Adipocyte (in vitro differentiated cells): ENCODE measurements at regions not wholly inside any gene's neighbourhood (a gene's known extent, or its start where the extent isn't known, plus 50 kb on each side); places are given as distances from the start of the nearest gene placed in this dataset.

Experiments
- DNase-seq: peaks from one replicate; pipeline ENCODE4 v3.0.0-alpha.2; 2015; ENCODE audit warnings: low read depth
- H3K27me3 ChIP-seq: replicated peaks from 2 replicates; pipeline ENCODE4 v1.7.0; 2013; ENCODE audit warnings: mild to moderate bottlenecking, low read length, moderate library complexity; ENCODE audit not compliant: control insufficient read depth, insufficient read depth
- H3K36me3 ChIP-seq: 2 replicates; pipeline ENCODE4 v1.7.0; 2013; ENCODE audit warnings: low read length, mild to moderate bottlenecking, moderate library complexity; ENCODE audit not compliant: control insufficient read depth, insufficient read depth, severe bottlenecking
- H3K4me1 ChIP-seq: 2 replicates; pipeline ENCODE4 v1.7.0; 2013; ENCODE audit warnings: mild to moderate bottlenecking, low read length, moderate library complexity; ENCODE audit not compliant: control insufficient read depth, insufficient read depth
- H3K4me3 ChIP-seq: 2 replicates; pipeline ENCODE4 v1.7.0; 2013; ENCODE audit warnings: mild to moderate bottlenecking, low read length, moderate library complexity
- H3K9ac ChIP-seq: 2 replicates; pipeline ENCODE4 v1.7.0; 2013; ENCODE audit warnings: mild to moderate bottlenecking, low read length, moderate library complexity
- H3K9me3 ChIP-seq: 2 replicates; pipeline ENCODE4 v1.7.0; 2013; ENCODE audit warnings: mild to moderate bottlenecking, low read length, moderate library complexity; ENCODE audit not compliant: control insufficient read depth

DNA sequence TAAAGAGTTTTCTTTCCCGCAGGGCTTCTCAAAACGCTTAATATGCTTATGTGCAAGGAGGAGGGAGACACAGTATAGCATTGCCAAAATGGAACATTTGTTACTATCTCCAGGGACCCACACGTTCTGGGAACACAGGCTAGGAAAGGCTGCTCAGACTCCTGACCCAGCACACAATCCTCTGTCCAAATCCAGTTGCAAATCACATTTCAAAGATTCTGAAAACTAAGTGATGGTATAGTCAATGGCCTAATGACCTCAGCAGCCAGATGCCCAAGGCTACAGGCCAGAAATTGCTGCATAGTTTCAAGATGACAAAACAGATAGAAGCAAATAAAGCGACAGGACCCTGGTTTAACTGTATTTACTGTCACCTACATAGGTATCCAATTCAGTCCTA lies 97.0 kb upstream of the GRIP1 start:
- no peak for DNase-seq
- peaks cover 4% of the 10 kb centered on the region for H3K27me3 ChIP-seq
- H3K9me3 ChIP-seq: no peaks in the 10 kb centered on the region
- no peak overlapping the region for H3K4me3 ChIP-seq
- H3K9ac ChIP-seq: no peak overlapping the region
- no peaks in the 10 kb centered on the region for H3K4me1 ChIP-seq
- no peaks in the 10 kb centered on the region for H3K36me3 ChIP-seq

DNA sequence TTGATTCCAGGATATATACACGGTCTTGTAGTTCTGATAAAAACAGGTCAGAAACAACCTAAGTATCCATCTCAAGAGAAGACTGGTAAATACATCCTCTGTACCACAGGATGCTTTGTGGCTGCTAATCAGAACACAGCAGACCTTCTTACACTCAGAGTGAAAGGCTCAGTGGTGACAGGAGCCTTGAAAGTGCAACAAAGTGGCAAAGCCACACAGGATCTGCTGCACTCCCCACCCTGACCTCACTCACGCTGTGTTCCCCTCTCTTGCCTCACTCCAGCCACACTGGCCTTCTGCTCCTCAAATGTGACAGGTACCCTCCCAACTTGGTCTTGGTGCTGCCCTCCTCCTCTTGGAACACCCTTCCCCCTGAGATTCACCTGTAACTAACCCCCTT lies 98.1 kb upstream of the GRIP1 start:
- DNase-seq: no peak
- Histone ChIP-seq H3K27me3 (peaks cover 4% of the 10 kb centered on the region), H3K4me3 (no peak overlapping the region), H3K4me1 (no peaks in the 10 kb centered on the region), H3K9ac (no peak overlapping the region), H3K9me3 (no peaks in the 10 kb centered on the region), H3K36me3 (no peaks in the 10 kb centered on the region)

DNA sequence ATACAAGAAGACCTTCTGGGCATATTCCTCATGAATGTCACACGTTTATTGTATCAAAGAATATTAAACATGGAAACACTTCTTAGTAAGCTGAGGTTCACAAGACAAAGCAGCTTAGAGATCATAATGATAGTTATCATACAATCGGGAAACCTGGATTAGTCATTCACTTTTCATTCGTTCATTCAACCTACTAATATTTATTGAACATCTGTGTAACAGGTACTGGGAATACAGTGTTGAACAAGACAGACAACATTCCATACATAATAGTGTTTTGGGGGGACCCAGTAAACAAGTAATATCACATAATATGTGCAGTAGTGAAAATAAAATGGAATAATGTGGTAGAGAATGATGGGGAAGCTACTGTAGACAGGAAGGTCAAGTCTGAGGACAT lies 100.6 kb upstream of the GRIP1 start:
- Histone ChIP-seq H3K36me3 (no peaks in the 10 kb centered on the region), H3K27me3 (peaks cover 4% of the 10 kb centered on the region), H3K9ac (no peak overlapping the region), H3K9me3 (no peaks in the 10 kb centered on the region), H3K4me1 (no peaks in the 10 kb centered on the region), H3K4me3 (no peak overlapping the region)
- no peak for DNase-seq

DNA sequence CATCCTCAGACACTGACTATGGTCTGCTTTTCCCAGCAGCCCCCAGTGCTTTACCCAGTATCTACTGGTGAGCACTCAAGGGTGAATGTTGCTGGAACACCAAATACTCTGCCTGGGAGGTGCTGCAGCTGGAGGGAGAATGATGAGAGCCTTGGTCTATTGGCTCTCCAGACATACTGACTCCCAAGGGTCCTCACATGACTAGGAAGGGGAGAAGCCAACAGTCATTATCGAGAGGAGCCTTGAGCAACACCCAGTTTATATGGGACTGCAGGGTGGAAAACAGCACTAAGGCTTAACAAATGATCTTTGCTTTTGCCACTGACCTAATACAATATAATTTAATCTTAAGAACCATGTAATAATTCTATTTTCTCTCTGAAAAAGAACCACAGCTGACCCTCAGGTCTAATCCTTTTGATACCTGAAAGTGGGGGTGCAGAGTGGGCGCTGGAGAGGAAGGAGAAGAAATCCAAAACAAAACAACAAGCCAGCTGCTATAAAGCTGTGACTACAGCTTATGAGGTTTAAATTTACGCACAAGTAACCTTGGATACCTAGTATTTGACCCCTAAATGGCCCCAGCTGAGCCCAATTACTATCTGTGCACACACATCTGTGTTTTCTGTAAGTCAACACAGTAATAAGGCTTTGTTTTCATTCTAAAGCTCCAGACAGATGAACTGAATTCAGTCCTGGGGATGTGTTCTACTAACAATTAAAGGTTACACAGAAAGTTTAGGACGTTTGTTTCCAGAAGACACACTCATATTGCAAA lies 107.8 kb upstream of the GRIP1 start:
- H3K4me1 ChIP-seq: no peaks in the 10 kb centered on the region
- H3K4me3 ChIP-seq: no peak overlapping the region
- no peaks in the 10 kb centered on the region for H3K9me3 ChIP-seq
- no peak for DNase-seq
- H3K36me3 ChIP-seq: no peaks in the 10 kb centered on the region
- H3K9ac ChIP-seq: no peak overlapping the region
- no peaks in the 10 kb centered on the region for H3K27me3 ChIP-seq

DNA sequence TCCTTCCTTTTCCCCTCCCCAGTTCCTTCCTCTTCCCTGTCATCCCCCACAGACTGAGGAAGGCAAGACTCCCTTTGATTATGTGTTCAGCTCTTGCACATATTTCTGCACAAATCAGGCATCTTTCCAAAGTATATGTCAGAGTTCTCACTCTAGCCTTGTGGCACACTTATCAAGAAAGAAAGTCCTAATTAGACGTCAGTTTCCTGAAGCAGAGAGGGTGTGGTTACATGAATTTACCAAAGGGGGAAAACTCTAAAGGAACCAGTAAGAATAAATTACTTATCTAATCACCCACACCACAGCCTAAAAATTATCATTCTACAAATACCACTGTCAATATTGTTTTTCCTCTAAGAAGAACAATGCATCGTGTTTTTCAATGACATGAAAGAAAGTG lies 120.7 kb upstream of the GRIP1 start:
- Histone ChIP-seq H3K9me3 (no peaks in the 10 kb centered on the region), H3K36me3 (no peaks in the 10 kb centered on the region), H3K27me3 (peaks cover 18% of the 10 kb centered on the region), H3K9ac (no peak overlapping the region), H3K4me1 (no peaks in the 10 kb centered on the region), H3K4me3 (no peak overlapping the region)
- no peak for DNase-seq

DNA sequence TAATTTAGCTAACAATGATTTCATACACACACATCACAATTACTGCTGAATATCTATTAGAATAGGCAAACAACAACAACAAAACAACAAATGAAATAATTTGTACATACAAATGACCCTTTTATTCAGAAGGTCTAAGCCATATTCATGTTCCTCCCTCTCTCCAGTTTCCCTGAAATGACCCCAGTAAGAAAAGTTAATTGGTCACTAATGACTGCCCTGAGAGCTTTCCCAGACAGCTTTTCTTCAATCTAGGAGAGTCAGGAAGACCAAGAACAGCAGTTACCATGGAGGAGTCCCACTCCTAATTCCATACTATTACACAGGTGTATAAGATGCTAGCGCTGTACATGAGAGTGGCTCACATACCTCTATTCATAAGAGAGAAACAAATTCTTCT lies 121.2 kb upstream of the GRIP1 start:
- H3K4me3 ChIP-seq: no peak overlapping the region
- H3K27me3 ChIP-seq: peaks cover 23% of the 10 kb centered on the region
- no peaks in the 10 kb centered on the region for H3K4me1 ChIP-seq

DNA sequence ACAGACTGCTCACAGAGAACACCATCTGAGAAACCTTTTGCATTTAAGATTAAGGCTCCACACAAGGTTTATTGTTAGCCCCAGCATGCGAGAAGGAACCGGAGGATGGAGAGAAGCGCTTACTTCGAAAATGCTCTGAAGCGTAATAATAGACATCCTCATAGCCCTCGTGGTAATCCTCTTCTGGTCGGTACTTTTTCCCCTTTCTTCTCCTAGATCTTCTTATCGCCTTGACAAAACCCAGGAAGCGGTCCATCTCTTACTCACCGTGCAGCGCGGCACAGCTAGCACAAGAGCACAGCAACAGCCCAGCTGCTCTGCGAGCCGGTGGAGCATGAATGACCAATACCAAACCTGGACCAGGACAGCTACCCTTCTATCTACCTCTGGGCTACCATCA lies 125.1 kb upstream of the GRIP1 start:
- H3K4me3 ChIP-seq: no peak overlapping the region
- no peak for DNase-seq

More for the DNA sequence above, 121.2 kb upstream of the GRIP1 start:
- Histone ChIP-seq H3K36me3 (no peaks in the 10 kb centered on the region), H3K9me3 (no peaks in the 10 kb centered on the region), H3K9ac (no peak overlapping the region)
- no peak for DNase-seq

DNA sequence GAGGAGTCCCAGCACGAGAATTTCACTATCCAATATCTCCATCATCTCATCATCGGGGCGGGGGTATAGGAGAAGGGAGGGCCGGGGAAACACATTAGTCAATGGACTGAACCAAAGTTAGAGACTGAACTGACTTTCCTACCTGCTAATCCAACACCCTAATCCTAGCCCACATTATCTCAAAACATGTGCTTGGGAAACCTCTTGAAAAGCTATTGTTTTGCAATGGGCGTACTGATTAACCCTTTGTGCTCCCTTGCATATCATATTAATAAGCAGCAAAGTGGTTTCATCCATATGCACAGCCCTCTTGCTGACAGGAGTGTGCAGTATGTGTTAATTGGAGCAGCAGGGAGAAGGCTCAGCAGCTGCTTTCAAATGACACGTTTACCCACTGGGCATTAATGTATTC lies 125.7 kb upstream of the GRIP1 start:
- H3K4me1 ChIP-seq: no peaks in the 10 kb centered on the region
- no peak for DNase-seq
- no peak overlapping the region for H3K9ac ChIP-seq
- H3K4me3 ChIP-seq: no peak overlapping the region
- H3K9me3 ChIP-seq: no peaks in the 10 kb centered on the region
- no peaks in the 10 kb centered on the region for H3K36me3 ChIP-seq
- peaks cover 24% of the 10 kb centered on the region for H3K27me3 ChIP-seq

More for the DNA sequence above, 125.1 kb upstream of the GRIP1 start:
- H3K4me1 ChIP-seq: no peaks in the 10 kb centered on the region
- no peaks in the 10 kb centered on the region for H3K9me3 ChIP-seq
- no peak overlapping the region for H3K9ac ChIP-seq
- peaks cover 24% of the 10 kb centered on the region for H3K27me3 ChIP-seq
- H3K36me3 ChIP-seq: no peaks in the 10 kb centered on the region

DNA sequence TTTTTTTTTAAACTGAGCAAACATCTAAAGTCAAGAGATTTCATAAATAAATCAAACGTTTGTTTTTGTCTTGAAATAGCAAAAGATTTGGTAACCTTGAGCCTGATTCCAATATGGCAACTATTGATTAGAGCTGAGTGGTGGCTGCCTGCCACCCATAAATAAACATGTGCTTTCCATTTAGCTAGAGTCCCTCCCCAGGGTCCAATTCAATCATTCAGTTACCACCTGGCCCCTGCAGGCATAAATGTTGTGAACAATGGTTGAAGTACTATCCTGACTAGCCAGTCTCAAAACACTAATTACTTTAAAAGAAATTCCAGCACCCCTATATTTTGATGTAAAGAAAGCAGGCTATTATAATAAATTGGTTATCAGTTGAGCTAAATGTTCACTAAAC lies 129.7 kb upstream of the GRIP1 start:
- Histone ChIP-seq H3K4me3 (no peak overlapping the region), H3K4me1 (no peaks in the 10 kb centered on the region)
- DNase-seq: no peak

DNA sequence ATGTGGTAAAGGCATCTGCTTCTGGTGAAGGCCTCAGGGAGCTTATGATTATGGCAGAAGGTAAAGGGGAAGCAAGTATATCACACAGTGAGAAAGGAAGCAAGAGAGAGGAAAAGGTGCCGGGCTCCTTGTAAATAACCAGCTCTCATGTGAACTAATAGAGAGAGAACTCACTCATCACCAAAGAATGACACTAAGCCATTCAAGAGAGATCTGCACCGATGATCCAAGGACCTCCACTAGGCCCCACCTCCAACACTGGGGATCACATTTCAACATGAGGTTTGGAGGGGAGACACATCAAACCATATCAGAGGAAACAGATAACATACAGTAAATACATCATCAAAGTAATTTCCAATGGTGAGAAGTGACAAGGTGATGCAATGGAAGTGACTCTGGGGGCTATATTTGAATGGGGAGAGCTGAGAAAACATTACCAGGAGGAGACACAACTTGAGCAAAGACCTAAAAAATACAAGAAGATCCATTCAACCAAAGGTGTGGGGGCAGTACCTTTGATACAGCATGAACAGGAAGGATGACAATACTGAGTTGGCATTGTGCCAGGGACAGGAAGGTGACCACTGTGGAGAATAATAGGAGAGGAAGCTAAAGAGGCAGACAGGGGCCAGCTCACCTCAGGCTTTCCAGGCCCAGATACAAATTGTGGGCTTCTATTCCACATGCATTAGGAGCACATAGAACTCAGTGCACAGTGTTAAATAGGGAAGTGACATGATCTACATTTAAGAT lies 134.4 kb upstream of the GRIP1 start:
- DNase-seq: no peak
- Histone ChIP-seq H3K9ac (no peak overlapping the region), H3K4me3 (no peak overlapping the region), H3K4me1 (no peaks in the 10 kb centered on the region), H3K27me3 (no peaks in the 10 kb centered on the region), H3K9me3 (no peaks in the 10 kb centered on the region), H3K36me3 (no peaks in the 10 kb centered on the region)

More for the DNA sequence above, 129.7 kb upstream of the GRIP1 start:
- no peaks in the 10 kb centered on the region for H3K36me3 ChIP-seq
- no peaks in the 10 kb centered on the region for H3K9me3 ChIP-seq
- no peak overlapping the region for H3K9ac ChIP-seq
- peaks cover 15% of the 10 kb centered on the region for H3K27me3 ChIP-seq

DNA sequence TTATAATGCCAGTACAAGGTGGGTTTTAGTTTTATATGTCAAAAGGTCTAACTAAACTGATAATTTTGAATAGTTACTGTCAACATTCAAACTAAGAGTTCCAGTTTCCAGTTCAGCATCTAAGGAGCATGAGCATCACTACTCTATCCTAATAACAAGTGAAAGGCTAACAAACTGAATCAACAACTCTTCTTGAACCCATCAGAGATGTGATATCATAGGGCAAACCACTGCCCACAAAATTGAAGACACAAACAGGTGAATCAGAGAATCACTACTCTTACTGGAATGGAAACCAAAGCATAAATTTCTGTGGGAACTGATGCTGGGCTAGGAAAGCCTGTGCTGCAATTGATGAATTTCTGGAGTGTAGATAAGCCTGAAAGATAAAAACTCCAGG lies 140.7 kb upstream of the GRIP1 start:
- Histone ChIP-seq H3K9ac (no peak overlapping the region), H3K36me3 (no peaks in the 10 kb centered on the region), H3K27me3 (no peaks in the 10 kb centered on the region), H3K4me1 (peaks cover 5% of the 10 kb centered on the region), H3K4me3 (no peak overlapping the region), H3K9me3 (no peaks in the 10 kb centered on the region)
- no peak for DNase-seq
